RWPE2 (cell line): ENCODE measurements at regions not wholly inside any gene's neighbourhood (a gene's known extent, or its start where the extent isn't known, plus 50 kb on each side); places are given as distances from the start of the nearest gene placed in this dataset.

ENCODE experiments used
- ATAC-seq: fragments of 200-7000 bp; cut with Tn5 transposase; 3 replicates; pipeline ENCODE4 v1.9.1; 2021; ENCODE audit warnings: low read depth
- DNase-seq: peaks from one replicate; pipeline ENCODE4 v3.0.0-alpha.2; 2020; ENCODE audit warnings: low spot score
- H3K27ac ChIP-seq: fragments of 450-650 bp; 2 replicates; pipeline ENCODE4 v1.5.1; 2017; ENCODE audit warnings: mild to moderate bottlenecking; ENCODE audit not compliant: poor library complexity, severe bottlenecking
- H3K27me3 ChIP-seq: fragments of 250-450 bp; sonication (Bioruptor Pico); 2 replicates; pipeline ENCODE4 v1.5.1; 2021; ENCODE audit warnings: mild to moderate bottlenecking, moderate library complexity; ENCODE audit not compliant: insufficient read depth, poor library complexity, severe bottlenecking
- H3K36me3 ChIP-seq: fragments of 250-450 bp; sonication (Bioruptor Pico); 2 replicates; pipeline ENCODE4 v1.5.1; 2020; ENCODE audit warnings: low read depth, mild to moderate bottlenecking, moderate library complexity
- H3K4me1 ChIP-seq: fragments of 250-450 bp; sonication (Bioruptor Pico); 2 replicates; pipeline ENCODE4 v1.5.1; 2021; ENCODE audit warnings: mild to moderate bottlenecking, moderate library complexity; ENCODE audit not compliant: insufficient read depth, poor library complexity, severe bottlenecking
- H3K4me3 ChIP-seq: fragments of 250-450 bp; sonication (Bioruptor Pico); 2 replicates; pipeline ENCODE4 v1.5.1; 2021; ENCODE audit warnings: mild to moderate bottlenecking, moderate library complexity; ENCODE audit not compliant: severe bottlenecking
- H3K9me3 ChIP-seq: fragments of 250-450 bp; sonication (Bioruptor Pico); 2 replicates; pipeline ENCODE4 v1.5.1; 2021; ENCODE audit warnings: mild to moderate bottlenecking, moderate library complexity; ENCODE audit not compliant: severe bottlenecking
- CTCF ChIP-seq: fragments of 450-650 bp; IDR thresholded peaks from one replicate; pipeline ENCODE4 v1.5.1; 2017; ENCODE audit warnings: mild to moderate bottlenecking, moderate library complexity; ENCODE audit not compliant: poor library complexity, severe bottlenecking

- Histone ChIP-seq H3K36me3 (no peaks in the 10 kb centered on the region), H3K4me1 (no peaks in the 10 kb centered on the region), H3K27me3 (no peaks in the 10 kb centered on the region), H3K27ac (no peak overlapping the region), H3K9me3 (no peaks in the 10 kb centered on the region), H3K4me3 (no peak overlapping the region)
- no peak for TF ChIP-seq CTCF
- DNase-seq = no peak
- ATAC-seq = no peak
Observed at GRCh38 chr12:74728006-74728405, 190.4 kb downstream of the ATXN7L3B start.

- no peak overlapping the region for H3K27ac ChIP-seq
- no peaks in the 10 kb centered on the region for H3K4me1 ChIP-seq
- DNase-seq (no peak), ATAC-seq (no peak)
- H3K4me3 ChIP-seq = no peak overlapping the region
- no peaks in the 10 kb centered on the region for H3K9me3 ChIP-seq
- no peaks in the 10 kb centered on the region for H3K36me3 ChIP-seq
- TF ChIP-seq CTCF = no peak
- no peaks in the 10 kb centered on the region for H3K27me3 ChIP-seq
Observed at GRCh38 chr12:74732164-74732784, 194.6 kb downstream of the ATXN7L3B start.

GRCh38 chr12:74732826-74733225 lies 195.2 kb downstream of the ATXN7L3B start:
- ATAC-seq (no peak), DNase-seq (no peak)
- no peak overlapping the region for H3K4me3 ChIP-seq
- no peak for TF ChIP-seq CTCF
- H3K27ac ChIP-seq = no peak overlapping the region
- H3K4me1 ChIP-seq = no peaks in the 10 kb centered on the region
- no peaks in the 10 kb centered on the region for H3K9me3 ChIP-seq
- no peaks in the 10 kb centered on the region for H3K27me3 ChIP-seq
- H3K36me3 ChIP-seq = no peaks in the 10 kb centered on the region

GRCh38 chr12:74741112-74741511 lies 203.5 kb downstream of the ATXN7L3B start:
- Histone ChIP-seq H3K4me1 (no peaks in the 10 kb centered on the region), H3K36me3 (no peaks in the 10 kb centered on the region), H3K27me3 (peaks cover 4% of the 10 kb centered on the region), H3K4me3 (no peak overlapping the region), H3K9me3 (no peaks in the 10 kb centered on the region), H3K27ac (no peak overlapping the region)
- no peak for ATAC-seq
- no peak for DNase-seq
- TF ChIP-seq CTCF = no peak

GRCh38 chr12:74747305-74747704 lies 209.7 kb downstream of the ATXN7L3B start:
- H3K27me3 ChIP-seq = no peaks in the 10 kb centered on the region
- no peaks in the 10 kb centered on the region for H3K9me3 ChIP-seq
- no peaks in the 10 kb centered on the region for H3K4me1 ChIP-seq
- DNase-seq = no peak
- H3K27ac ChIP-seq = no peak overlapping the region
- TF ChIP-seq CTCF = peak; percentile 28
- no peak for ATAC-seq
- H3K4me3 ChIP-seq = no peak overlapping the region
- H3K36me3 ChIP-seq = no peaks in the 10 kb centered on the region
